ENCODE measurements at regions not wholly inside any gene's neighbourhood (a gene's known extent, or its start where the extent isn't known, plus 50 kb on each side); places are given as distances from the start of the nearest gene placed in this dataset.

GRCh38 chr3:196145468-196146262 lies 63.8 kb upstream of the TFRC start (continued):
- 0 out of 2 replicates have a peak, but pooled peaks have one; percentile 3 for TF ChIP-seq MYC (IDR thresholded peaks at IDR 0.05; ENCODE audit: low read depth, low read length)
- no peak for TF ChIP-seq MYC (CRISPR knock-in tag; IDR thresholded peaks at IDR 0.05; ENCODE audit: borderline replicate concordance, low read depth)
- peak; percentile 57 for TF ChIP-seq L3MBTL2 (IDR thresholded peaks at IDR 0.05)
- no peak for TF ChIP-seq ELF2 (CRISPR knock-in tag; IDR thresholded peaks at IDR 0.05)
- TF ChIP-seq POLR2G (IDR thresholded peaks at IDR 0.05; ENCODE audit: low read depth, low read length) = 0 out of 2 replicates have a peak, but pooled peaks have one; percentile 36
- peak; percentile 25; the same call in 1 of the 2 replicates for TF ChIP-seq TEAD4 (IDR thresholded peaks at IDR 0.05; ENCODE audit: low read length)
- no peak for TF ChIP-seq TEAD4 (CRISPR knock-in tag; IDR thresholded peaks at IDR 0.05; ENCODE audit: borderline replicate concordance)
- TF ChIP-seq NFXL1 (CRISPR knock-in tag; IDR thresholded peaks at IDR 0.05) = 0 out of 2 replicates have a peak, but pooled peaks have one; percentile 19
- TF ChIP-seq ESRRA (IDR thresholded peaks at IDR 0.05; ENCODE audit: borderline replicate concordance, low read depth) = 0 out of 2 replicates have a peak, but pooled peaks have one; percentile 28
- TF ChIP-seq TOE1 (IDR thresholded peaks at IDR 0.05; ENCODE audit: borderline replicate concordance) = peak; percentile 70; the same call in 1 of the 2 replicates
- no peak for TF ChIP-seq TOE1 (CRISPR knock-in tag; IDR thresholded peaks at IDR 0.05; ENCODE audit: borderline replicate concordance, low read depth)
- TF ChIP-seq MAFG (tag; conservative IDR thresholded peaks at IDR 0.05) = no peak
- no peak for TF ChIP-seq BHLHE40 (IDR thresholded peaks at IDR 0.05; ENCODE audit: low read length)
- peak in 1 of 2 experiments; percentile 42; a peak in 1 of 4 replicates for TF ChIP-seq MNT (conservative IDR thresholded peaks at IDR 0.05)
- 0 out of 2 replicates have a peak, but pooled peaks have one; percentile 14 for TF ChIP-seq MTA1 (IDR thresholded peaks at IDR 0.05; ENCODE audit: borderline replicate concordance)
- TF ChIP-seq RNF2 (IDR thresholded peaks at IDR 0.05) = peak; percentile 60; the same call in 1 of the 2 replicates
- TF ChIP-seq SETDB1 (IDR thresholded peaks at IDR 0.05; ENCODE audit: low read length) = no peak
- TF ChIP-seq ZBTB1 (CRISPR knock-in tag; IDR thresholded peaks at IDR 0.05; ENCODE audit: borderline replicate concordance, low read depth) = no peak
- 0 out of 2 replicates have a peak, but pooled peaks have one; percentile 55 for TF ChIP-seq HDAC2 (IDR thresholded peaks at IDR 0.05)
- 0 out of 2 replicates have a peak, but pooled peaks have one; percentile 15 for TF ChIP-seq TSHZ1 (CRISPR knock-in tag; IDR thresholded peaks at IDR 0.05)

Data from K562 (cell line).